DOHH2 (cell line): ENCODE measurements at regions not wholly inside any gene's neighbourhood (a gene's known extent, or its start where the extent isn't known, plus 50 kb on each side); places are given as distances from the start of the nearest gene placed in this dataset.

ENCODE experiments used
- CTCF ChIP-seq: fragments of 200-600 bp; sonication (generic); IDR thresholded peaks from one replicate; pipeline ENCODE4 v1.5.1; 2014; ENCODE audit warnings: antibody characterized with exemption, mild to moderate bottlenecking, low read depth, low read length; ENCODE audit not compliant: poor library complexity, severe bottlenecking
- EZH2phosphoT487 ChIP-seq: fragments of 200-600 bp; sonication (generic); IDR thresholded peaks from 2 replicates; pipeline ENCODE4 v1.6.1; 2017; ENCODE audit warnings: borderline replicate concordance, mild to moderate bottlenecking, antibody characterized with exemption, low read length, moderate library complexity, mixed read lengths

GRCh38 chr18:27724362-27724761, 452.6 kb downstream of the CDH2 start:
- TF ChIP-seq CTCF (no peak), EZH2phosphoT487 (no peak)
